GM19328 (cell line): ENCODE measurements at regions not wholly inside any gene's neighbourhood (a gene's known extent, or its start where the extent isn't known, plus 50 kb on each side); places are given as distances from the start of the nearest gene placed in this dataset.

Experiments used
- ATAC-seq: cut with Tn5 transposase; IDR thresholded peaks from one replicate; pipeline ENCODE4 v1.9.1; 2021; ENCODE audit warnings: mild to moderate bottlenecking, moderate library complexity; ENCODE audit not compliant: unreplicated experiment

DNA sequence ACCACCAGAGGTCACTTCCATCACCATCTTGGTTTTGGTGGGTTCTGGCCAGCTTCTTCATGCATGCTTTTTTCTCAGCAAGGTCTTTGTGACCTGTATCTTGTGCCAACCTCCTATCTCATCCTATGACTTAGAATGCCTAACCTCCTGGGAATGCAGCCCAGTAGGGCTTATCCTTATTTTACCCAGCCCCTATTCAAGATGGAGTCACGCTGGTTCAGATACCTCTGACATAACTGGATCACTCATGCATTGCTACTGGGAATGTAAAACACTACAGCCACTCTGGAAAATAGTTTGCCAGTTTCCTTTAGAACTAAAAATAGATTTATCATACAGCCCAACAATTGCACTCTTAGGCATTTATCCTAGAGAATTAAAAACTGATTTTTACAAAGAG, 219.2 kb downstream of the IRS1 start:
- ATAC-seq = no peak

GRCh38 chr2:226579519-226579918, 220.1 kb downstream of the IRS1 start:
- no peak for ATAC-seq

- no peak for ATAC-seq
Observed at GRCh38 chr2:226578879-226579278, 220.7 kb downstream of the IRS1 start.

DNA sequence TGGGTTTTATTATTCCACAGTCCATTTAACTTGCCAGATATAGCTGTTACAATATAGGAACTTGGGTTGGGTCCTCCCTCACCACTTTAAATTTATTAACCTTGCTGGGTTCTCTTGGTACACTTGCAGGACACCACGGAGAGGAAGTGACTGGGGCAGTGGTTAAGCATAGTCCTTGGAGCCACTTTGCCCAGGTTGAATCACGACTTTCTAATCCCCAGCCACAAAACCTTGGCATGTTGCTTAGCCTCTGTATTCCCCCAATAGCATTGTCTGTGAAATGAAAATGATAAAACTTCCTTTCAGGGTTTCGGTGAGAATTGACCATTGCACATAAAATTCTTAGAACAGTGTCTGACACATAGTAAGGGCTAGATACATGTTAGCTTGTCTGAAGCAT, 221.2 kb downstream of the IRS1 start:
- no peak for ATAC-seq

GRCh38 chr2:226575928-226576327, 223.7 kb downstream of the IRS1 start:
- ATAC-seq = no peak

DNA sequence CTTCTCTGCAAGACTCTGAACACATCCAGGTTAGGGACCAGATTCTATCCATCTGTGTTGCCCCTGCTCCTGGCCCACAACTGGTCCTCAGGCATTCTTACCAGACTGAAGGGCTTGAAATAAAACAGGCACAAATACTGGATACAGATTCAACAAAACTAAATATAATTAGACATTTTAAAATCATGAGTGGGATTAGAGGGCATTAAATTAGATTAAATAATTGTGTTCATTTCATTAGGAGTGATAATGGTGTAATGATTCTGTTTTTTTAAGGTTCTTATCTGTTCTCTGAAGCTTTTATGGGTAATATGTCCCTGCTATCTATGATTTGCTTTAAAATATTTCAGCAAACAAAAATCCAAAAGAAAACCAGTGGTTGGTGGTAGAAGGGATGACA, 226.5 kb downstream of the IRS1 start:
- no peak for ATAC-seq

DNA sequence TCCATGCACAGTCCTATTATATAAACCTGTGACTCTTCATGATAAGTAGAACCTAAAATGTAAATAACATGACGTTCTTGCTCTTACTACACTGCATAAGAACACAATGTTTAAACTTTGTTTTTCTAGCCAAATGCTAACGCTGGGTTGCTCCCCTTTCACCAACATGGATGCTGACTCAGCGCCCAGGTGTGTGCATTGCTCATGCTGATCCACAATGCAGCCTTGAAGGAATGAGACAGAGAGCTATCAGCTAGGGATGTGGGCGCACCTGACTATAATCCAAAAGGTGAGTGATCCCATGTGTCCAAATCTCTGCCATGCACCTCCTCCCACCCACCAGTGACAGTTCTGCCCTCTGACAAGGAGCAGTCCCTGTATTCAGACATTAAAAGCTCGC, 235.0 kb downstream of the IRS1 start:
- no peak for ATAC-seq

- ATAC-seq = no peak
Observed at GRCh38 chr2:226561962-226562361, 237.7 kb downstream of the IRS1 start.

DNA sequence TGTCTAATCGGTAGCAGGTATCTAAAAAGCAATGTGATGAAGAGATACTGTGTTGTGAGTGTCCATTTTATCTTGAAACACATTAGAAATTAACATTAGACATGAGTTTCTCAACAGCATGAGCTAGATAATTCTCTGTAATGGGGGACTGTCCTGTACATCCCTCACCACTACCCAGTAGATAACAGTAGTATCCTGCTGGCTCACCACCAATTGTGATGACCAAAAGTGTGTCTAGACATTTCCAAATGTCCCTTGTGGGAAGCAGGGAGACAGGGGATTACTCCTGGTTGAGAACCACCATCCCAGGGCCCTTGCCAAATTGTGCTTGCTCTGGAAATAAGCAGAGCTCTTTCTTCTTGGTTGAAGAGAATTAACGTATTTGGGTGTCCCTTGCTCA, 239.3 kb downstream of the IRS1 start:
- ATAC-seq = no peak

- ATAC-seq = no peak
Observed at GRCh38 chr2:226559536-226559935, 240.1 kb downstream of the IRS1 start.

GRCh38 chr2:226558418-226558817, 241.2 kb downstream of the IRS1 start:
- no peak for ATAC-seq

DNA sequence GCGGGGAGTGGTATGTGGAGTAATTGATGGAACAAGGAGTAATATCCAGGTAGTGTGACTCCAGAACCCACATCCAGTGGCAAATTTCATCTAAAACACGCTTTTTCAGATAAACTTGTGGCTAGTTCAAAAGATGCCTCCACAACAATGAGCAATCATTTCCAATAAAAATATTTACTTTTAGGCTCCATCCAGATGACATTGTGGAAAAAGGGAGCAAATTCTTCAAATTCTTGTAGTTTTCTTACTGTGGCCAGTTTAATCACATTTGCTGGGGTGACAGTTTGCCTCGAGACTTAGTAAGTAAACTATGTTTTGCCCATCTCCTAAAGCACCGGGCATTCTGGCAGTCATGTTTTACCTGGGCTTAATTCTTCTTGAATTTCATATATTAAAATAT, 243.6 kb downstream of the IRS1 start:
- no peak for ATAC-seq

- ATAC-seq = no peak
Observed at GRCh38 chr2:226554701-226555100, 244.9 kb downstream of the IRS1 start.

GRCh38 chr2:226553333-226553732, 246.3 kb downstream of the IRS1 start:
- ATAC-seq = no peak

DNA sequence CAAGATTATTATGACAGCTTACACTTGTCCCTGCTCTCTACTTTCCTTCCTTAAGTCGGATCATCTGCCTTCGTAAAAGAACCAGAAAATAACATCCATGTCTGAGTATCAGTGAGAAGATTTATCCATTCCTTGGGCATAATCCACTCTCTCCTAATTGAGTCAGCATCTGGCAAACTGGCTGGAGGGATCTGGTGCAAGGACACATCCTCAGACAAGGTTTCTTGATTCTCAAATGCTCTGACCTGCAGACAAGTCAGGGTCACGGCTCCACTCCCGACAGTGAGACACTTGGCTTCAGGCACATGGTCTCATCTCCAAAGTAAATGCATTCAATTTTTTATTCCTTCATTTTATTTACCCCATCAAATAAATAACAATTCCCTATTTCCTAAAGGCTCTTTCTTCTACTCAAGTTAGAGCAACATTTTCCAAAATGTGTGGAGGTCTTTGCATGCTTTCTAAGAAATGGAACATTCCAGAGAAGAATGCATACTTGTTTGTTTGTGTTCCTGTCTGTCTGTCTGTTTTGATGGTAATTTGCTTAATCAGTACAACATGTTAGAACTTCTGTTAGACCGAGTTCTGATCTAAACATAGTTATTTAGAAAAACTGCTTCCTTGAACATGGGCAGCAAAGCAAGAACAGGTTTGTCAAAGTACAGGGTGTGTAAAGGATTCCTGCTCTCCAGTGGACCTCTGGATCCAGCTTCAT, 246.9 kb downstream of the IRS1 start:
- ATAC-seq = no peak

DNA sequence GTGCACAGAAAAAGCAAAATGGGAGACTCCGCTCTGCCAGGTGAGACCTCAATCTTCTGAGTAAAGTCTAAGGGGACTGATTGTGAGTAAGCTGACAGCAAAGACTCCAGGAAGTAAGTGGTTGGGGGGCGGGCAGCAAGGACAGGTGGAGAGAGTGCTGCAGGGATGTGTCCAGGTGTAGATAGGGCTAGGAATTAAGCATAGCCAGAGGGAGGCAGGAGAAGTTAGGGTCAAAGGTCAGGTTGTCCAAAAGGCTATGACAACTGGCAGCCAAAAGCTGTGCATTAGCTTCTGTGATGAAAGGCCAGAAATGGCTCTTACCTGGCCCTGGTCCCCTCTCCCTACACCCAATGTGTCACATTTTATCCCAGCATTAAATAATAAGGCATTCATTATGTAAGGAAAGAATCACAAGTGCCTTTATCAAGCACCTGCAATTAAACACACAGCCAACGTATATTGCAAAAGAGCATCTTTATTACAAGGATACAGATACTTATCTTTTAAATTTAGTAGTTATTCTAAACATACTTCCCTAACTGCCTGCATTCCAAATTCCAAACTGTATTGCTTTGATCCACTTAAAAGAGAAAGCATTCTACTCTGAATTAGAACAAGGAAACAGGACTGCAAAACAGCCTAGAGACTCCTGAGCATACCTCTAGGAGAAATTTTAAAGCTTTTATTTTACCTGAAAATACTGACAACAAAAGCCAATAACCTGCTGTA, 247.9 kb downstream of the IRS1 start:
- no peak for ATAC-seq

DNA sequence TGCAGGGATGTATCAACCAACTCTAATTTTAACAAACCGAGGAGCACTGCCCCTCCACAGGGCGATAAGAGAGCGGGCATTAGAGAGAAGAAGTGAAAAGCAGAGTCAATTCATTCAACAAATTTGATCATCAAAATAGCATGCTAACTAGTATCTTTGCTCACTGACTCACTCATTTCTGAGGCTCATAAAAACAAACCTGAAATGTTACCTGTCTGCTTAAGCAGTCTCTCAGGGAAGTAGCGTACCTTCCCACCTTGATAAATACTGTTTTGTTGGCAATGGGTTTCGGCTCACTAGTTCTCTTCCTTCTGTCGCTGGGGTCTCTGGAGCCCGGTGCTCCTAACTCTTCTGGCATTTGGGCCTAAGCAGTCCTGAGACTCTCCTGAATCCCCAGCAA, 248.8 kb downstream of the IRS1 start:
- ATAC-seq = no peak

DNA sequence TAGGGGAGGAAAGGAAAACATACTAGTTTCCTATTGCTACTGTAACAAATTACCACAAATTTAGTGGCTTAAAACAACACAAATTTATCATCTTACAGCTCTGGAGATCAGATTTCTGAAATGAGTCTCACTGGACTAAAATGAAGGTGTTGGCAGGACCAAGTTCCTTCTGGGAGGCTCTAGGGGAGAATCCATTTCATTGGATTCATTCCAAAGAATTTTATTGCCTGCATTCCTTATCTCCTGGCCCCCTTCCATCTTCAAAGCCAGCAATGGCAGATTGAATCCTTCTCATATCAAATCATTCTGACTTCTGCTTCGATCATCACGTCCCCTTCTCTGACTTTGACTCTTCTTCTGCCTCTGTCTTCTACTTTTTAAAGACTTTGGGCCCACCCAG, 250.9 kb downstream of the IRS1 start:
- no peak for ATAC-seq

DNA sequence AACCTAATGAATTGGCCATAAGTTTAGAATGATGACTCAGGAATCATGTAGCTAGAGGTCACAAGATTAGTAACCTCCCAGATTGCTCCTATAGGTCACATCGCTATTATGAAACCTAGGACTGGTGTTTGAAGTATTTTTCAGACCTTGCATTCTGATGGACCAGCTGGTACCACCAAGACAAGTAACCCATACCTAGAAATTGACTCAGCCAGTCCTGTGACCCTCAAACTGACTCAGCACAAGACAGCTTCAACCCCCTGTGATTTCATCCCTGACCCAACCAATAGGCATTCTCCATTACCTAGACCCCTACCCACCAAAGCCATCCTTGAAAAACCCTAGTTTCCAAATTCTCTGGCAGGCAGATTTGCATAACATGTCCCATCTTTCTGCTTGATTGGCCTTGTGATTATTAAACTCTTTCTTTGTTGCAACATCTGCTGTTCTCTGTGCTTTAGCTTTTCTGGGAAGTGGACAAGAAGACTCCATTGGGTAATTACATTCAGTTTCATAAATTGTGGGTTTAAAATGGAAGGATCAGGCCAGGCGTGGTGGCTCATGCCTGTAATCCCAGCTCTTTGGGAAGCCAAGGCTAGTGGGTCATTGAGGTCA, 254.9 kb downstream of the IRS1 start:
- no peak for ATAC-seq

DNA sequence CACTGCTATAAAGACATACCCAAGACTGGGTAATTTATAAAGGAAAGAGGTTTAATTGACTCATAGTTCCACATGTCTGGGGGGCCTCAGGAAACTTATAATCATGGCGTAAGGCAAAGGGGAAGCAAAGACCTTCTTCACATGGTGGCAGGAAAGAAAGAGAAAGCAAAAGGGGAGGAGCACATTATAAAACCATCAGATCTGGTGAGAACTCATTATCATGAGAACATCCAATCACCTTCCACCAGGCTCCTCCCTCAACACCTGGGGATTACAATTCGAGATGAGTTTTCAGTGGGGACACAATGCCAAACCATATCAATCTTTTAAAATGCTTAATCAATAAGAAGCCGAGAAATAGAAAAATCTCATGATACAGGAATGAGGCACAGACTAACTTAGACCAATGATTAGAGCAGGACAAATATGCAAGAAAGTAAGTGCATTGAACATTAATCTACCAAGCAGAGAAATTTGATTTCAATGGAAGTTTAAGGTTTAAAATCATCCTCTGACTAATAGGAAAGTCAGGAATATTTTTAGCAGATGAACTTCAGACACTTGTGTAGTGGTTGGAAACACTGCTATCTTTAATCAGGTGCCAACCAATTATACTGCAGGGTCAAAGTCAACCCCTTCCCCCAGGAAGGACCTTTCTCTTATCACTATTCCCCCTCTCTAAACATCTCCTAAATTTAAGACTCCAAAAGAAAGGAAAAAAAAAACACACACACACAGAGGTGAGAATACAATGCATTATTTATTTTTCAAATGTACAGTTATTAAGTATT, 259.2 kb downstream of the IRS1 start:
- no peak for ATAC-seq

GRCh38 chr2:226536410-226536809, 263.2 kb downstream of the IRS1 start:
- no peak for ATAC-seq
